ENCODE measurements at regions not wholly inside any gene's neighbourhood (a gene's known extent, or its start where the extent isn't known, plus 50 kb on each side); places are given as distances from the start of the nearest gene placed in this dataset.

DNA sequence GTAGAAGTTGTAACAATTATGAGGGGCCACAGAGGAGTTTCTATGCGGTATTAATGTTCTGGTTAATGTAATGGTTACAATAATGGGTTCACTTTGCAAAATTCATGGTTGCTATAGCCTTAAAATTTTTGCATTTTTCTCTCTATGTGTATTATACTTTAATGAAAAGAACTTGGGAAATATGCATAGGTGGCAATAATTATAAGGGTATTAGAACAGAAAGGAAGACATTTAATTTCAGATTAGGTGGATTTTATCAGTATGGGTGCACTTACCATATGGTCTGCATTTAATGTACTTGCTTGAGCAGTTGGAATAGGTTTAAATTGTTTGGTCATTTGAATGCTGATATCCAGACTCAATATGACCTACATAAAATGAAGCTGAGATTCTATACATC lies 161.6 kb upstream of the TACR1 start:
- TF ChIP-seq CTCF (IDR thresholded peaks at IDR 0.05; ENCODE audit: low read length), result no peak
- TF ChIP-seq EZH2 (optimal IDR thresholded peaks at IDR 0.05; ENCODE audit: low read depth, low read length), result no peak
